ENCODE measurements at regions not wholly inside any gene's neighbourhood (a gene's known extent, or its start where the extent isn't known, plus 50 kb on each side); places are given as distances from the start of the nearest gene placed in this dataset.

GRCh38 chr1:170219163-170219562 is 73.4 kb downstream of the NTMT2 start:
- no peak for DNase-seq

- DNase-seq, result no peak
These were observed 75.3 kb downstream of the NTMT2 start for GRCh38 chr1:170221031-170221430.

GRCh38 chr1:170221495-170221894 is 75.7 kb downstream of the NTMT2 start:
- no peak for DNase-seq

- DNase-seq, result no peak
These were observed 78.7 kb downstream of the NTMT2 start for GRCh38 chr1:170224469-170224868.

- no peak for DNase-seq
These were observed 80.2 kb downstream of the NTMT2 start for GRCh38 chr1:170225781-170226530.

- no peak for DNase-seq
These were observed 81.0 kb downstream of the NTMT2 start for GRCh38 chr1:170226767-170227166.

- DNase-seq, result no peak
These were observed 84.6 kb downstream of the NTMT2 start for GRCh38 chr1:170230323-170230722.

- no peak for DNase-seq
These were observed 85.9 kb downstream of the NTMT2 start for GRCh38 chr1:170231662-170232061.

- no peak for DNase-seq
These were observed 93.1 kb downstream of the NTMT2 start for GRCh38 chr1:170238704-170239391.

GRCh38 chr1:170239445-170239844 is 93.7 kb downstream of the NTMT2 start:
- no peak for DNase-seq

- no peak for DNase-seq
These were observed 94.7 kb downstream of the NTMT2 start for GRCh38 chr1:170240409-170240808.

GRCh38 chr1:170241266-170241851 is 95.6 kb downstream of the NTMT2 start:
- no peak for DNase-seq

- DNase-seq, result no peak
These were observed 102.2 kb downstream of the NTMT2 start for GRCh38 chr1:170247751-170248521.

- no peak for DNase-seq
These were observed 104.9 kb downstream of the NTMT2 start for GRCh38 chr1:170250531-170251276.

- DNase-seq, result no peak
These were observed 107.3 kb downstream of the NTMT2 start for GRCh38 chr1:170252851-170253579.

GRCh38 chr1:170254371-170254770 is 108.6 kb downstream of the NTMT2 start:
- no peak for DNase-seq

GRCh38 chr1:170261669-170262068 is 115.9 kb downstream of the NTMT2 start:
- no peak for DNase-seq

GRCh38 chr1:170262276-170262939 is 116.6 kb downstream of the NTMT2 start:
- no peak for DNase-seq

GRCh38 chr1:170265234-170265633 is 119.5 kb downstream of the NTMT2 start:
- DNase-seq, result no peak

GRCh38 chr1:170267317-170267716 is 121.6 kb downstream of the NTMT2 start:
- DNase-seq, result no peak

- no peak for DNase-seq
These were observed 125.8 kb downstream of the NTMT2 start for GRCh38 chr1:170271430-170272161.

All from NCI-H1436 (cell line).